ENCODE measurements at regions not wholly inside any gene's neighbourhood (a gene's known extent, or its start where the extent isn't known, plus 50 kb on each side); places are given as distances from the start of the nearest gene placed in this dataset.
"Not testable (repeated sequence)": the region's sequence is repeated elsewhere in the genome, so short reads cannot be mapped to it uniquely, and the experiment has no call there.

- no peak for DNase-seq (ENCODE audit: low spot score)
Observed at GRCh38 chr14:105902131-105902898, 375.9 kb downstream of the TMEM121 start.

GRCh38 chr14:105902899-105903165 lies 376.4 kb downstream of the TMEM121 start:
- DNase-seq (ENCODE audit: low spot score), result not testable (repeated sequence)

- no peak for DNase-seq (ENCODE audit: low spot score)
Observed at GRCh38 chr14:105903971-105904370, 377.6 kb downstream of the TMEM121 start.

GRCh38 chr14:105904379-105904778 lies 378.0 kb downstream of the TMEM121 start:
- no peak for DNase-seq (ENCODE audit: low spot score)

- DNase-seq (ENCODE audit: low spot score), result no peak
Observed at GRCh38 chr14:105905456-105905855, 379.1 kb downstream of the TMEM121 start.

GRCh38 chr14:105907276-105907675 lies 380.9 kb downstream of the TMEM121 start:
- DNase-seq (ENCODE audit: low spot score), result no peak

- no peak for DNase-seq (ENCODE audit: low spot score)
Observed at GRCh38 chr14:105908006-105908405, 381.6 kb downstream of the TMEM121 start.

- DNase-seq (ENCODE audit: low spot score), result no peak
Observed at GRCh38 chr14:105908481-105908911, 382.1 kb downstream of the TMEM121 start.

GRCh38 chr14:105909046-105909827 lies 382.9 kb downstream of the TMEM121 start:
- DNase-seq (ENCODE audit: low spot score), result no peak

GRCh38 chr14:105909828-105910120 lies 383.4 kb downstream of the TMEM121 start:
- DNase-seq (ENCODE audit: low spot score), result not testable (repeated sequence)

GRCh38 chr14:105910426-105910825 lies 384.0 kb downstream of the TMEM121 start:
- no peak for DNase-seq (ENCODE audit: low spot score)

- no peak for DNase-seq (ENCODE audit: low spot score)
Observed at GRCh38 chr14:105911006-105911847, 384.8 kb downstream of the TMEM121 start.

- not testable (repeated sequence) for DNase-seq (ENCODE audit: low spot score)
Observed at GRCh38 chr14:105911848-105912292, 385.5 kb downstream of the TMEM121 start.

GRCh38 chr14:105912641-105913180 lies 386.3 kb downstream of the TMEM121 start:
- DNase-seq (ENCODE audit: low spot score), result no peak

- no peak for DNase-seq (ENCODE audit: low spot score)
Observed at GRCh38 chr14:105913221-105913620, 386.8 kb downstream of the TMEM121 start.

GRCh38 chr14:105913861-105914260 lies 387.5 kb downstream of the TMEM121 start:
- no peak for DNase-seq (ENCODE audit: low spot score)

- not testable (repeated sequence) for DNase-seq (ENCODE audit: low spot score)
Observed at GRCh38 chr14:105914281-105914680, 387.9 kb downstream of the TMEM121 start.

- no peak for DNase-seq (ENCODE audit: low spot score)
Observed at GRCh38 chr14:105914738-105915385, 388.5 kb downstream of the TMEM121 start.

- DNase-seq (ENCODE audit: low spot score), result not testable (repeated sequence)
Observed at GRCh38 chr14:105915546-105915945, 389.2 kb downstream of the TMEM121 start.

GRCh38 chr14:105917136-105917932 lies 391.0 kb downstream of the TMEM121 start:
- DNase-seq (ENCODE audit: low spot score), result not testable (repeated sequence)

GRCh38 chr14:105917933-105918436 lies 391.6 kb downstream of the TMEM121 start:
- DNase-seq (ENCODE audit: low spot score), result no peak
